Type B pancreatic cell (in vitro differentiated cells): ENCODE measurements at regions not wholly inside any gene's neighbourhood (a gene's known extent, or its start where the extent isn't known, plus 50 kb on each side); places are given as distances from the start of the nearest gene placed in this dataset.

Source experiments
- DNase-seq: peaks from one replicate; pipeline ENCODE4 v3.0.0; 2021; ENCODE audit warnings: mixed read lengths; ENCODE audit not compliant: unreplicated experiment; ENCODE audit errors: extremely low spot score
- H3K27ac Mint-ChIP-seq: 2 replicates; pipeline ENCODE4 v1.8.0; 2021; ENCODE audit warnings: mild to moderate bottlenecking, mixed read lengths
- H3K27me3 Mint-ChIP-seq: 2 replicates; pipeline ENCODE4 v1.8.0; 2021; ENCODE audit warnings: mixed read lengths
- H3K36me3 Mint-ChIP-seq: 2 replicates; pipeline ENCODE4 v1.8.0; 2021; ENCODE audit warnings: mixed read lengths
- H3K4me1 Mint-ChIP-seq: one replicate; pipeline ENCODE4 v1.8.0; 2021; ENCODE audit warnings: mixed read lengths; ENCODE audit not compliant: unreplicated experiment
- H3K4me3 Mint-ChIP-seq: 2 replicates; pipeline ENCODE4 v1.8.0; 2021; ENCODE audit warnings: mild to moderate bottlenecking, mixed read lengths
- H3K9me3 Mint-ChIP-seq: 2 replicates; pipeline ENCODE4 v1.8.0; 2021; ENCODE audit warnings: mixed read lengths
- CTCF ChIP-seq: fragments of 200-600 bp; sonication (generic); conservative IDR thresholded peaks from 2 replicates; pipeline ENCODE4 v1.5.0; 2021; ENCODE audit warnings: antibody characterized with exemption, mild to moderate bottlenecking

GRCh38 chr16:14324581-14324980 is 253.5 kb downstream of the MRTFB start:
- Mint-ChIP-seq H3K4me1 (peaks cover 22% of the 10 kb centered on the region), H3K36me3 (no peaks in the 10 kb centered on the region), H3K9me3 (no peaks in the 10 kb centered on the region), H3K4me3 (no peak overlapping the region), H3K27me3 (no peaks in the 10 kb centered on the region), H3K27ac (no peak overlapping the region)
- DNase-seq: no peak
- TF ChIP-seq CTCF: no peak

- Mint-ChIP-seq H3K27me3 (no peaks in the 10 kb centered on the region), H3K9me3 (no peaks in the 10 kb centered on the region)
Observed at GRCh38 chr16:14322186-14322585, 251.1 kb downstream of the MRTFB start.

GRCh38 chr16:14321542-14321941 is 250.4 kb downstream of the MRTFB start:
- Mint-ChIP-seq H3K9me3 (no peaks in the 10 kb centered on the region), H3K27me3 (no peaks in the 10 kb centered on the region), H3K4me1 (peaks cover 26% of the 10 kb centered on the region), H3K36me3 (peaks cover 3% of the 10 kb centered on the region), H3K27ac (no peak overlapping the region), H3K4me3 (no peak overlapping the region)
- no peak for TF ChIP-seq CTCF
- DNase-seq: no peak

More at GRCh38 chr16:14322186-14322585, 251.1 kb downstream of the MRTFB start:
- no peak for DNase-seq
- Mint-ChIP-seq H3K27ac (peak overlapping the region; percentile 46), H3K36me3 (peaks cover 3% of the 10 kb centered on the region), H3K4me3 (no peak overlapping the region), H3K4me1 (peaks cover 26% of the 10 kb centered on the region)
- TF ChIP-seq CTCF: no peak

GRCh38 chr16:14320406-14320805 is 249.3 kb downstream of the MRTFB start:
- Mint-ChIP-seq H3K27ac (no peak overlapping the region), H3K9me3 (no peaks in the 10 kb centered on the region), H3K4me1 (peaks cover 15% of the 10 kb centered on the region), H3K36me3 (peaks cover 3% of the 10 kb centered on the region), H3K27me3 (no peaks in the 10 kb centered on the region), H3K4me3 (no peak overlapping the region)
- no peak for DNase-seq
- no peak for TF ChIP-seq CTCF
